ENCODE measurements at regions not wholly inside any gene's neighbourhood (a gene's known extent, or its start where the extent isn't known, plus 50 kb on each side); places are given as distances from the start of the nearest gene placed in this dataset.

- no peak for TF ChIP-seq EP300 (IDR thresholded peaks at IDR 0.05)
- no peak for TF ChIP-seq CTCF (IDR thresholded peaks at IDR 0.05)
- TF ChIP-seq MAFK (IDR thresholded peaks at IDR 0.05; ENCODE audit: partially characterized antibody), result no peak
- TF ChIP-seq RNF2 (IDR thresholded peaks at IDR 0.05; ENCODE audit: borderline replicate concordance, low read depth), result no peak
- no peak for TF ChIP-seq NR3C1 (IDR thresholded peaks at IDR 0.05)
- TF ChIP-seq, protein P1, sequence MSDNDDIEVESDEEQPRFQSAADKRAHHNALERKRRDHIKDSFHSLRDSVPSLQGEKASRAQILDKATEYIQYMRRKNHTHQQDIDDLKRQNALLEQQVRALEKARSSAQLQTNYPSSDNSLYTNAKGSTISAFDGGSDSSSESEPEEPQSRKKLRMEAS (IDR thresholded peaks at IDR 0.05), result no peak
- no peak for TF ChIP-seq PHF8 (IDR thresholded peaks at IDR 0.05; ENCODE audit: borderline replicate concordance, low read depth)
- TF ChIP-seq POLR2A (IDR thresholded peaks at IDR 0.05; ENCODE audit: low read length), result no peak
- no peak for TF ChIP-seq HES2 (IDR thresholded peaks at IDR 0.05)
These were observed 91.5 kb downstream of the EN1 start for GRCh38 chr2:118755901-118756300.
